ENCODE measurements at regions not wholly inside any gene's neighbourhood (a gene's known extent, or its start where the extent isn't known, plus 50 kb on each side); places are given as distances from the start of the nearest gene placed in this dataset.
A peak's percentile ranks its signal among the peaks of the same experiment; 100 is the strongest.

GRCh38 chr10:78319371-78319770, 285.7 kb downstream of the RPS24 start:
- no peak for DNase-seq (ENCODE audit: low read depth, low spot score)

- DNase-seq (ENCODE audit: low read depth, low spot score) = no peak
Measured at GRCh38 chr10:78319841-78320240, 286.2 kb downstream of the RPS24 start.

- no peak for DNase-seq (ENCODE audit: low read depth, low spot score)
Measured at GRCh38 chr10:78320506-78320905, 286.8 kb downstream of the RPS24 start.

GRCh38 chr10:78321000-78321399, 287.3 kb downstream of the RPS24 start:
- no peak for DNase-seq (ENCODE audit: low read depth, low spot score)

- DNase-seq (ENCODE audit: low read depth, low spot score) = no peak
Measured at GRCh38 chr10:78321500-78321899, 287.8 kb downstream of the RPS24 start.

- no peak for DNase-seq (ENCODE audit: low read depth, low spot score)
Measured at GRCh38 chr10:78326372-78326771, 292.7 kb downstream of the RPS24 start.

GRCh38 chr10:78327778-78328591, 294.3 kb downstream of the RPS24 start:
- DNase-seq (ENCODE audit: low read depth, low spot score) = no peak

- no peak for DNase-seq (ENCODE audit: low read depth, low spot score)
Measured at GRCh38 chr10:78328592-78329404, 295.1 kb downstream of the RPS24 start.

- no peak for DNase-seq (ENCODE audit: low read depth, low spot score)
Measured at GRCh38 chr10:78330884-78331283, 297.2 kb downstream of the RPS24 start.

GRCh38 chr10:78331391-78331922, 297.8 kb downstream of the RPS24 start:
- DNase-seq (ENCODE audit: low read depth, low spot score) = no peak

GRCh38 chr10:78332012-78332411, 298.3 kb downstream of the RPS24 start:
- DNase-seq (ENCODE audit: low read depth, low spot score) = no peak

- DNase-seq (ENCODE audit: low read depth, low spot score) = no peak
Measured at GRCh38 chr10:78332657-78333056, 299.0 kb downstream of the RPS24 start.

GRCh38 chr10:78333362-78334143, 299.9 kb downstream of the RPS24 start:
- DNase-seq (ENCODE audit: low read depth, low spot score) = no peak

- no peak for DNase-seq (ENCODE audit: low read depth, low spot score)
Measured at GRCh38 chr10:78335371-78335690, 301.7 kb downstream of the RPS24 start.

- peak; percentile 22 for DNase-seq (ENCODE audit: low read depth, low spot score)
Measured at GRCh38 chr10:78335691-78336401, 302.2 kb downstream of the RPS24 start.

GRCh38 chr10:78336402-78336791, 302.7 kb downstream of the RPS24 start:
- DNase-seq (ENCODE audit: low read depth, low spot score) = peak; percentile 11

GRCh38 chr10:78337016-78337415, 303.4 kb downstream of the RPS24 start:
- DNase-seq (ENCODE audit: low read depth, low spot score) = no peak

GRCh38 chr10:78337646-78338391, 304.2 kb downstream of the RPS24 start:
- DNase-seq (ENCODE audit: low read depth, low spot score) = no peak

GRCh38 chr10:78338717-78339116, 305.1 kb downstream of the RPS24 start:
- no peak for DNase-seq (ENCODE audit: low read depth, low spot score)

GRCh38 chr10:78339251-78339650, 305.6 kb downstream of the RPS24 start:
- DNase-seq (ENCODE audit: low read depth, low spot score) = no peak

All from brain pericyte (primary cell).